HG02642 (cell line): ENCODE measurements at regions not wholly inside any gene's neighbourhood (a gene's known extent, or its start where the extent isn't known, plus 50 kb on each side); places are given as distances from the start of the nearest gene placed in this dataset.

Source experiments
- ATAC-seq: cut with Tn5 transposase; IDR thresholded peaks from one replicate; pipeline ENCODE4 v1.9.1; 2021; ENCODE audit warnings: mild to moderate bottlenecking; ENCODE audit not compliant: unreplicated experiment, poor library complexity

GRCh38 chr13:74230984-74231501 is 96.8 kb upstream of the KLF12 start:
- ATAC-seq: no peak

GRCh38 chr13:74229242-74229641 is 95.0 kb upstream of the KLF12 start:
- ATAC-seq: no peak

DNA sequence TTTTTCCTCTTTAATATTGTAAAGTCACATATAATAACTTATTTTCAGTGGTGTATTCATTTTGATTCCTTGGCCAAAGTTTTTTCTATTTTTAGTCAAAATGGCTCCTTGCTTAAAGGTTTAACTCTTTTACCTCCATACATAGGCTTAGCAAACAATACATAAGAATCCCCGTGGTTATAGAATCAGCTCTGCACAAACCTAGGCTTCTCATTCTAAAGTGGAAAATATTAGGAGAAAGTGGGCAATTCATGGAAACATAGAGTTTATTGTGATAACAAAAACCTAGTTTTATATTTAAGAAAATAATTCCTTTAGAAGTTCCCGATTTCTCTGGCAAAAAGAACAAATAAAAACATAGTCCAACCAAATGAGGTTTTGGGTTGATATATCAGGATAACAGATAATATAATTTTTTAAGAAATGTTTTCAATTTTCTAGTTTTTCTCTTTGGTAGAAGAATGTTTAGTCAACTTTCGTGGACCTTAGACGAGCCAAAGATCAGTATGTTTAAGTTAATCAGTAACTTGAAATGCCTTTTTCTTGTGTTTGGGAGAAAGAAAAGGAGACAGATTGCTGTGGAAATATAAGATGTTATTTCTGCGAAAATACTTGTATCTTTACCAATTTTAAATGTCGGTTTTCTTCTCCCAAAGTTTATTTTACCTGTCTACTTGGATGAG is 93.4 kb upstream of the KLF12 start:
- ATAC-seq: no peak

DNA sequence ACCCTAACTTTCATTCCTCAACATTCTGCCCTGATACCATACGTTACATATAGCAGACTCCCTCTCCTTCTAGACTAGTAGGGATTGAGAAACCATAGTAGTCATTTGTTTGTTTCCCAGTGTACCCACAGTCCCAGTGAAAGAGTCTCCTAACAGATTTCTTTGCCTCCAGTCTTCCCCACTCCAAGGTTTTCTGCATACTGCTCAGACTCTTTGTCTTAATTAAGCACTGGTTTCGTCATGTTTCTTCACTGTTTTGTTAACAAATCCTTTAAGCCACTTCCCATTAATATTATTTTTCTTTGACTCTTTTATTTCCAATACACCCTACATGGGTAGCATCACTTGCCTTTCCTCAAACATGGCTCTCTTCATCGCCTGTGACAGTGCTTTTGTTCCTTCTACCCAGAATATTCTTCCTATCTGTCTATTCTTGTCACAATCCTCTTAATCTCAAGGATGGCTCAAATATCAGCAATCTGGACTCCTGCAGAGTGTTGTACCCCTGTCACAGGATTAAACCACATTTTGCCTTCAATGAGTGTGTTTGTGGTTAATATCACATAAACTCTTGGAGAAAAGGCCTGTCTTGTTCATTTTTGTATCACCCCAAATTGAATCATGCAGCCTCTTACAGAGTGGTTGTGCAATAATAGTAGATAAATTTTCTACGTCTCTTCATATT is 92.7 kb upstream of the KLF12 start:
- ATAC-seq: no peak

- no peak for ATAC-seq
Observed at GRCh38 chr13:74221752-74222151, 87.5 kb upstream of the KLF12 start.

GRCh38 chr13:74219566-74219965 is 85.4 kb upstream of the KLF12 start:
- no peak for ATAC-seq

DNA sequence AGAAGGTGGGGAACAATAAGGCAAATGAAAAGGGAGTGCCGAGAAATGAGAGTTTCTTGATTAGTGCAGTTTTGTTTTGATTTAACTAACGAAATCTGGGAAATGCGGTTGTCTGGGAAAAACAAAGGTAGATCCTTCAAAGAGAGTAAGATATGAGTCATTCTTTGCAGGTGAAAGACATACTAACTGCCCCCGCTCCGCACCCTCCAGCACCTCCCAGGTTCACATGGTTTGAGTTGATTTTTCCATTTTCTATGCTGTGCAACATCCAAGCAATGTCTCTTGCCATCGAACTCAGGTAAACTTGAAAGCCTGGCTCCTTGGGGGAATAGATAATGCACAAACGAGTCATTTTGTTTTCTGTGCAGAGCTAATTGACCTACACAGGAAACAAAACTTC is 84.1 kb upstream of the KLF12 start:
- no peak for ATAC-seq

DNA sequence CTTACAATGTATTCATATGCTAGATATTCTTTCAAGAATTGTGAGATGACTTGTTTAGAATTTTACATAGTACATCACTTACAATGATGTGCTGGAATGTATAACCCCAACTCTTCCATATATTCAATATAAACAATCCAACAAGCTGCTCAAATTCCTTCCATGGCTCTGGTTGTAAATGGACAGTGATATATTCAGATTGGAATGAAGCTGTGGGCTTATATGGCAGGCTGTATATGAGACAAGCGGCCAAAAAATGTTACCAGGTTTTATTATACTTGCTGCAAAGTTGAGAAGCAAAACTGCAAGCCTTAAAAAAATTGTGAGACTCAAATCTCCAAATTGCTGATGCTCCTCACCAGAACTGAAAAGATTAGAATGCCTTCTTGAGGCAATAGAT is 83.6 kb upstream of the KLF12 start:
- no peak for ATAC-seq

DNA sequence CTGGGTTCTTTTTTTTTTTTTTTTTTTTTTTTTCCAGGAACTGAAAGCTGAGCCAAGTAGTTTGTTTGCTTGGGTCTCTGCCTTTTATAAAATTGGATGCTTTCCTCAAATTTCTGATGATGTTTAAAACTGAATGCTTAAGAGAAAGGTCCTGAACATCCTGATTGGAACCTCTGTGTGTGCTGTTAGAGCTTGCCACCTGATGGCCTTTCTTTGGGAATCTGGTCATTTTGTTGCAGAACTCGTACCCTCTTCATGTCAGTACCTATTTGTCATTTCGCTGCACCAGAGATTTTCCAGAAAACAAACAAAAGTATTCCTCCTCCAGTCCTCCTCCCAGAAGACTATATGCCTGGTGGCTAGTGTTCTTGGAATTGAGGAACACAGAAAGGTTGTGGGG is 81.2 kb upstream of the KLF12 start:
- no peak for ATAC-seq

GRCh38 chr13:74214321-74214720 is 80.1 kb upstream of the KLF12 start:
- no peak for ATAC-seq

GRCh38 chr13:74210693-74211393 is 76.6 kb upstream of the KLF12 start:
- no peak for ATAC-seq

DNA sequence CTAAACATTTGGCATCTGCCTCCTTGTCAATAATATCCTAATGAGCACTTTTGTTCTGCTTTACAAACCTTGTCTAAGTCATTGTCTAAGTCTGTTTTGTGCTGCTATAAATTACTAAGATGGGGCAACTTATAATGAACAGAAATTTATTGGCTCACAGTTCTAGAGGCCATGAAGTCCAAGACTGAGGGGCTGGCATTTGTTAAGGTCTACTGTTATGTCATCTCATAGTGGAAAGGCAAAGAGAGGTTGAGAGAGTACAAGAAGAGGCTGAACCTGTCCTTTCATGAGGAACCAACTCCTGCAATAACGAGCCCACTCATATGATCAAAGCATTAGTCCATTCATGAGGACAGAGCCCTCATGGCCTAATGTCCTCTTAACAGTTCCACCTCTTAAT is 72.7 kb upstream of the KLF12 start:
- no peak for ATAC-seq

- no peak for ATAC-seq
Observed at GRCh38 chr13:74206061-74206561, 71.9 kb upstream of the KLF12 start.

- no peak for ATAC-seq
Observed at GRCh38 chr13:74205313-74205690, 71.1 kb upstream of the KLF12 start.

- ATAC-seq: no peak
Observed at GRCh38 chr13:74204602-74205312, 70.6 kb upstream of the KLF12 start.

- ATAC-seq: no peak
Observed at GRCh38 chr13:74203576-74203975, 69.4 kb upstream of the KLF12 start.

GRCh38 chr13:74202129-74202813 is 68.1 kb upstream of the KLF12 start:
- no peak for ATAC-seq

GRCh38 chr13:74201530-74201929 is 67.3 kb upstream of the KLF12 start:
- no peak for ATAC-seq

- ATAC-seq: no peak
Observed at GRCh38 chr13:74200081-74200480, 65.9 kb upstream of the KLF12 start.
